ENCODE measurements at regions not wholly inside any gene's neighbourhood (a gene's known extent, or its start where the extent isn't known, plus 50 kb on each side); places are given as distances from the start of the nearest gene placed in this dataset.

DNA sequence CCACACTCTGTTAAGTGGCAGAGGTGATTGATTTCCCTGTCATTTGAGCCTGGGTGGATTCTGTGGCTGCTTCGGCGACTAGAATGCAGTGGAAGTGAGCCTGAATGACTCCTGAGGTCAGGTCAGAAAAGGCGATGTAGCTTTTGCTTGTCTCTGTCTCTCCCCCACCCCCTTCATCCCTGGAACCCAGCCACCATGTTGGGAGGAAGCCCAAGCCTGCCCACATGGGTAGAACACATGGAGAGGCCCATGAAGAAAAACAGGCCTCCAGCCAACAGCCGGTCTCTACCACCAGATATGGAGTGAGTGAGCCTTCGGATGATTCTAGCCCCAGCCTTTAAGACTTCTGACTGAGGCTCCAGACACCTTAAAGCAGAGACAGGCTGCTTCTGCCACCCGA is 181.0 kb downstream of the TFAP2C start:
- TF ChIP-seq POLR2A (IDR thresholded peaks at IDR 0.05) (no peak), CTCF (IDR thresholded peaks at IDR 0.05) (no peak)

Data from vagina (tissue), 2 donors.